ENCODE measurements at regions not wholly inside any gene's neighbourhood (a gene's known extent, or its start where the extent isn't known, plus 50 kb on each side); places are given as distances from the start of the nearest gene placed in this dataset.

- TF ChIP-seq, protein P1, sequence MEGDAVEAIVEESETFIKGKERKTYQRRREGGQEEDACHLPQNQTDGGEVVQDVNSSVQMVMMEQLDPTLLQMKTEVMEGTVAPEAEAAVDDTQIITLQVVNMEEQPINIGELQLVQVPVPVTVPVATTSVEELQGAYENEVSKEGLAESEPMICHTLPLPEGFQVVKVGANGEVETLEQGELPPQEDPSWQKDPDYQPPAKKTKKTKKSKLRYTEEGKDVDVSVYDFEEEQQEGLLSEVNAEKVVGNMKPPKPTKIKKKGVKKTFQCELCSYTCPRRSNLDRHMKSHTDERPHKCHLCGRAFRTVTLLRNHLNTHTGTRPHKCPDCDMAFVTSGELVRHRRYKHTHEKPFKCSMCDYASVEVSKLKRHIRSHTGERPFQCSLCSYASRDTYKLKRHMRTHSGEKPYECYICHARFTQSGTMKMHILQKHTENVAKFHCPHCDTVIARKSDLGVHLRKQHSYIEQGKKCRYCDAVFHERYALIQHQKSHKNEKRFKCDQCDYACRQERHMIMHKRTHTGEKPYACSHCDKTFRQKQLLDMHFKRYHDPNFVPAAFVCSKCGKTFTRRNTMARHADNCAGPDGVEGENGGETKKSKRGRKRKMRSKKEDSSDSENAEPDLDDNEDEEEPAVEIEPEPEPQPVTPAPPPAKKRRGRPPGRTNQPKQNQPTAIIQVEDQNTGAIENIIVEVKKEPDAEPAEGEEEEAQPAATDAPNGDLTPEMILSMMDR (IDR thresholded peaks at IDR 0.05) = no peak
- Histone ChIP-seq H3K79me2 (no peaks in the 10 kb centered on the region), H3K36me3 (ENCODE audit: control insufficient read depth, insufficient read depth, low read length) (no peaks in the 10 kb centered on the region), H3K27me3 (ENCODE audit: control insufficient read depth, insufficient read depth, low read length) (no peaks in the 10 kb centered on the region), H3K4me3 (ENCODE audit: low read depth, low read length) (no peak overlapping the region), H3K4me2 (ENCODE audit: low read length) (no peak overlapping the region), H3K9ac (no peak overlapping the region), H3K4me1 (no peaks in the 10 kb centered on the region), H2AFZ (no peak overlapping the region), H3K27ac (no peak overlapping the region), H3K9me3 (ENCODE audit: control insufficient read depth, low read length) (no peaks in the 10 kb centered on the region)
Observed at GRCh38 chr1:232467073-232467760, 162.7 kb downstream of the SIPA1L2 start.

DNA sequence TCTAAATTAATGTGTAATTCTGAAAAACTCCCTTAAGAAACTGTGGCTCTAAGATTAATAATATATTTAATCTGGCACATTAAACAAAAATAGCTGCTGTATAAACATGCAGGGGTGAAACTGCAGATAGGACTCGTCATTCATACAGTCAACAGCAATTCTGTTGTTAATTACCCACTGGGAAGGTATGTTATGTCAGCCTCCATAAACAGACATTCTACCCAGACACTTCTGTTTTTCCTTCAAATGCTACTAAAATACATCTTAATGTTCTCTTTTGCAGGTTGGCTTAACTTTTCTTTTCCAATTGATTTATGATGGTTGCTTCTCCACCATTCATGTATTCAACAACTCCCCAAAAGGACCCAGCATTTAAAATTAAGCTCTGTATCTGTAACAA is 165.6 kb downstream of the SIPA1L2 start:
- Histone ChIP-seq H3K36me3 (ENCODE audit: control insufficient read depth, insufficient read depth, low read length) (no peaks in the 10 kb centered on the region), H3K9ac (no peak overlapping the region), H3K4me2 (ENCODE audit: low read length) (no peak overlapping the region), H3K4me3 (ENCODE audit: low read depth, low read length) (no peak overlapping the region), H3K27me3 (ENCODE audit: control insufficient read depth, insufficient read depth, low read length) (no peaks in the 10 kb centered on the region), H3K4me1 (no peaks in the 10 kb centered on the region), H2AFZ (no peak overlapping the region), H3K27ac (no peak overlapping the region), H3K9me3 (ENCODE audit: control insufficient read depth, low read length) (no peaks in the 10 kb centered on the region), H3K79me2 (no peaks in the 10 kb centered on the region)
- TF ChIP-seq, protein P1 (IDR thresholded peaks at IDR 0.05) = no peak

GRCh38 chr1:232463225-232463624 is 166.7 kb downstream of the SIPA1L2 start:
- Histone ChIP-seq H2AFZ (no peak overlapping the region), H3K27me3 (ENCODE audit: control insufficient read depth, insufficient read depth, low read length) (no peaks in the 10 kb centered on the region), H3K27ac (no peak overlapping the region), H3K36me3 (ENCODE audit: control insufficient read depth, insufficient read depth, low read length) (no peaks in the 10 kb centered on the region), H3K4me2 (ENCODE audit: low read length) (no peak overlapping the region), H3K4me3 (ENCODE audit: low read depth, low read length) (no peak overlapping the region), H3K79me2 (no peaks in the 10 kb centered on the region), H3K4me1 (no peaks in the 10 kb centered on the region), H3K9ac (no peak overlapping the region), H3K9me3 (ENCODE audit: control insufficient read depth, low read length) (no peaks in the 10 kb centered on the region)
- TF ChIP-seq, protein P1 (IDR thresholded peaks at IDR 0.05) = no peak

DNA sequence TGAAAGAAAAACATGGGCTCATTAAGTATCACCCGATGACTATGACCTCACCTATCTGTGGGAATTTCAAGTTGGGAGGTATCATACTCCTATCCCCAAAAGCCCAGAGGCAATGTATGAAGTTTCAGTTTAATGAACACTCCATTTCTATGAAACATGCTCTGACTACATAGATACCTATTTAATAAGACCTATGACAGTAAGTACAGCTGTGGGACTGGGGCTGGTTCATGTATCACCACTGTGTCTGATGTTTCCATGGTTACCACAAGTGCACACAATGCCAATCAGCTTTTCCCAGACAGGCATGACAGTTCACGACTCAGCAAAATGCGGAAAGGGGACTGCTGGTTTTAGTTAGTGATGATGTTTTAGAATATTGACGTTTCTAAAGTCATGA is 167.7 kb downstream of the SIPA1L2 start:
- Histone ChIP-seq H2AFZ (no peak overlapping the region), H3K4me1 (no peaks in the 10 kb centered on the region), H3K27ac (no peak overlapping the region), H3K36me3 (ENCODE audit: control insufficient read depth, insufficient read depth, low read length) (no peaks in the 10 kb centered on the region), H3K9ac (no peak overlapping the region), H3K4me2 (ENCODE audit: low read length) (no peak overlapping the region), H3K4me3 (ENCODE audit: low read depth, low read length) (no peak overlapping the region), H3K9me3 (ENCODE audit: control insufficient read depth, low read length) (no peaks in the 10 kb centered on the region), H3K79me2 (no peaks in the 10 kb centered on the region), H3K27me3 (ENCODE audit: control insufficient read depth, insufficient read depth, low read length) (no peaks in the 10 kb centered on the region)
- TF ChIP-seq, protein P1 (IDR thresholded peaks at IDR 0.05) = no peak

- no peaks in the 10 kb centered on the region for H3K36me3 ChIP-seq (ENCODE audit: control insufficient read depth, insufficient read depth, low read length)
- H3K4me1 ChIP-seq = no peaks in the 10 kb centered on the region
- no peak overlapping the region for H3K9ac ChIP-seq
- H3K4me2 ChIP-seq (ENCODE audit: low read length) = no peak overlapping the region
- H3K27me3 ChIP-seq (ENCODE audit: control insufficient read depth, insufficient read depth, low read length) = no peaks in the 10 kb centered on the region
- H3K27ac ChIP-seq = no peak overlapping the region
- H3K79me2 ChIP-seq = no peaks in the 10 kb centered on the region
- H3K4me3 ChIP-seq (ENCODE audit: low read depth, low read length) = no peak overlapping the region
- TF ChIP-seq, protein P1 (IDR thresholded peaks at IDR 0.05) = no peak
- no peaks in the 10 kb centered on the region for H3K9me3 ChIP-seq (ENCODE audit: control insufficient read depth, low read length)
- no peak overlapping the region for H2AFZ ChIP-seq
Observed at GRCh38 chr1:232459826-232460225, 170.1 kb downstream of the SIPA1L2 start.
